Glutamatergic neuron (in vitro differentiated cells): ENCODE measurements at regions not wholly inside any gene's neighbourhood (a gene's known extent, or its start where the extent isn't known, plus 50 kb on each side); places are given as distances from the start of the nearest gene placed in this dataset.

ENCODE experiments used
- DNase-seq: peaks from one replicate; pipeline ENCODE4 v3.0.0; 2022
- H3K27ac Mint-ChIP-seq: one replicate; pipeline ENCODE4 v1.8.0; 2020; ENCODE audit warnings: mild to moderate bottlenecking, mixed read lengths, inconsistent platforms; ENCODE audit not compliant: unreplicated experiment
- H3K27me3 Mint-ChIP-seq: one replicate; pipeline ENCODE4 v1.8.0; 2020; ENCODE audit warnings: mild to moderate bottlenecking, moderate library complexity, mixed read lengths, inconsistent platforms; ENCODE audit not compliant: unreplicated experiment
- H3K36me3 Mint-ChIP-seq: one replicate; pipeline ENCODE4 v1.8.0; 2020; ENCODE audit warnings: mild to moderate bottlenecking, mixed read lengths, inconsistent platforms; ENCODE audit not compliant: unreplicated experiment
- H3K4me1 Mint-ChIP-seq: one replicate; pipeline ENCODE4 v1.8.0; 2020; ENCODE audit warnings: mild to moderate bottlenecking, low read depth, mixed read lengths, inconsistent platforms; ENCODE audit not compliant: unreplicated experiment
- H3K4me3 Mint-ChIP-seq: one replicate; pipeline ENCODE4 v1.8.0; 2020; ENCODE audit warnings: mild to moderate bottlenecking, mixed read lengths, inconsistent platforms; ENCODE audit not compliant: unreplicated experiment
- H3K9me3 Mint-ChIP-seq: one replicate; pipeline ENCODE4 v1.8.0; 2020; ENCODE audit warnings: mild to moderate bottlenecking, moderate library complexity, mixed read lengths, inconsistent platforms; ENCODE audit not compliant: unreplicated experiment
- TF ChIP-seq, protein P1 (sequence below): fragments of 200-600 bp; sonication (generic); IDR thresholded peaks from one replicate; pipeline ENCODE4 v1.5.0; 2021; ENCODE audit not compliant: partially characterized antibody, unreplicated experiment

- H3K27ac Mint-ChIP-seq: peak overlapping the region; percentile 6
- TF ChIP-seq, protein P1, sequence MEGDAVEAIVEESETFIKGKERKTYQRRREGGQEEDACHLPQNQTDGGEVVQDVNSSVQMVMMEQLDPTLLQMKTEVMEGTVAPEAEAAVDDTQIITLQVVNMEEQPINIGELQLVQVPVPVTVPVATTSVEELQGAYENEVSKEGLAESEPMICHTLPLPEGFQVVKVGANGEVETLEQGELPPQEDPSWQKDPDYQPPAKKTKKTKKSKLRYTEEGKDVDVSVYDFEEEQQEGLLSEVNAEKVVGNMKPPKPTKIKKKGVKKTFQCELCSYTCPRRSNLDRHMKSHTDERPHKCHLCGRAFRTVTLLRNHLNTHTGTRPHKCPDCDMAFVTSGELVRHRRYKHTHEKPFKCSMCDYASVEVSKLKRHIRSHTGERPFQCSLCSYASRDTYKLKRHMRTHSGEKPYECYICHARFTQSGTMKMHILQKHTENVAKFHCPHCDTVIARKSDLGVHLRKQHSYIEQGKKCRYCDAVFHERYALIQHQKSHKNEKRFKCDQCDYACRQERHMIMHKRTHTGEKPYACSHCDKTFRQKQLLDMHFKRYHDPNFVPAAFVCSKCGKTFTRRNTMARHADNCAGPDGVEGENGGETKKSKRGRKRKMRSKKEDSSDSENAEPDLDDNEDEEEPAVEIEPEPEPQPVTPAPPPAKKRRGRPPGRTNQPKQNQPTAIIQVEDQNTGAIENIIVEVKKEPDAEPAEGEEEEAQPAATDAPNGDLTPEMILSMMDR: no peak
- peaks cover 20% of the 10 kb centered on the region for H3K4me1 Mint-ChIP-seq
Observed at GRCh38 chr9:91038483-91039124, 237.0 kb downstream of the SYK start.

GRCh38 chr9:91039125-91039834 is 237.7 kb downstream of the SYK start:
- no peaks in the 10 kb centered on the region for H3K36me3 Mint-ChIP-seq
- no peak overlapping the region for H3K4me3 Mint-ChIP-seq
- H3K4me1 Mint-ChIP-seq: peaks cover 20% of the 10 kb centered on the region
- TF ChIP-seq, protein P1: no peak
- peaks cover 9% of the 10 kb centered on the region for H3K27me3 Mint-ChIP-seq
- no peak for DNase-seq
- H3K27ac Mint-ChIP-seq: no peak overlapping the region
- H3K9me3 Mint-ChIP-seq: no peaks in the 10 kb centered on the region

More at GRCh38 chr9:91038483-91039124, 237.0 kb downstream of the SYK start:
- Mint-ChIP-seq H3K27me3 (peaks cover 5% of the 10 kb centered on the region), H3K4me3 (no peak overlapping the region), H3K36me3 (no peaks in the 10 kb centered on the region), H3K9me3 (no peaks in the 10 kb centered on the region)
- no peak for DNase-seq

DNA sequence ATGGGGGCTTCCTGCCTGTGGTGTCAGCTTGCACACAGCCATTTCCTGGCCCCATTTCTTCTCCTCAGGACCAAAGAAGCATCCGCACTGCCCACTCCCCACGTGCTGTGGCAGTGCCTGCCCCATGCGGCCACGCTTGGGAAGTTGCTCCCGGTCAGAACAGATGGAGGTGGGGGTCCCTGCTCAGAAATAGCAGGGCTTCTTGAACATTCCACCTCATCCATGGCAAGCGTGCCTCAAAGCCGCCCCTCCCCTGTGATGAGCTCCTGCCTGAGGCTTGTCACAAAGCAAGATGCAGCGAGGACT is 238.2 kb downstream of the SYK start:
- no peak for DNase-seq
- Mint-ChIP-seq H3K9me3 (no peaks in the 10 kb centered on the region), H3K27ac (no peak overlapping the region), H3K4me1 (peaks cover 20% of the 10 kb centered on the region), H3K4me3 (no peak overlapping the region), H3K27me3 (peaks cover 9% of the 10 kb centered on the region), H3K36me3 (no peaks in the 10 kb centered on the region)
- TF ChIP-seq, protein P1: no peak

- H3K4me1 Mint-ChIP-seq: peaks cover 17% of the 10 kb centered on the region
- TF ChIP-seq, protein P1: no peak
- no peak overlapping the region for H3K27ac Mint-ChIP-seq
- H3K4me3 Mint-ChIP-seq: no peak overlapping the region
- peaks cover 11% of the 10 kb centered on the region for H3K27me3 Mint-ChIP-seq
- H3K36me3 Mint-ChIP-seq: no peaks in the 10 kb centered on the region
- no peak for DNase-seq
- no peaks in the 10 kb centered on the region for H3K9me3 Mint-ChIP-seq
Observed at GRCh38 chr9:91040371-91041215, 239.0 kb downstream of the SYK start.
